G401 (cell line): ENCODE measurements at regions not wholly inside any gene's neighbourhood (a gene's known extent, or its start where the extent isn't known, plus 50 kb on each side); places are given as distances from the start of the nearest gene placed in this dataset.

Source experiments
- DNase-seq: peaks from one replicate; pipeline ENCODE4 v3.0.0-alpha.2; 2015; ENCODE audit warnings: low spot score
- in situ Hi-C: cut with HindIII; loops from 2 replicates; pipeline ENCODE4 v1.10.0; 2016; ENCODE audit warnings: low sequenced_read_pairs, mixed read lengths

DNA sequence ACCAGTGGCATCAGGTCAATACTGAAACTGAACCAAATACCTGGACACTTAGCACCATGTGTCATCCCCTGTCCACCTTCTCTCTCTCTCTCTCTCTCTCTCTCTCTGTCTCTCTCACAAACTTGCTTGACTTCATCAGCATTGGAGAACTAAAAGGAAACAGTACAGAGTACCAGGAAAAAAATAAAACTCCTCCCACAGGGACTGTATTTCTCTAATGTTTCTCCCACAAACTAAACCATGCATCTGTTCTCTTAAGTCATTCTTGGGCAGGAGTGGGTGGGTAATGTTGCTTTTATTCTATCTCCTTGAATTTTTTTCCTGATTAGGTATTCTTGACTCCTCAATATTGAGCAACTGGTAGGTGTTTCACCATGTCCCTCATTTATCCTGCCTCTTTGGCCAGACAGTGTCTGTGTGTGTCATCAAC is 112.9 kb upstream of the CACNA1A start:
- in situ Hi-C loops = no loop called here

GRCh38 chr19:13615890-13616289 is 109.6 kb upstream of the CACNA1A start:
- in situ Hi-C loops = no loop called here
- DNase-seq = no peak

More for the DNA sequence above, 112.9 kb upstream of the CACNA1A start:
- no peak for DNase-seq

GRCh38 chr19:13613447-13613846 is 107.2 kb upstream of the CACNA1A start:
- DNase-seq = no peak
- in situ Hi-C loops = no loop called here

DNA sequence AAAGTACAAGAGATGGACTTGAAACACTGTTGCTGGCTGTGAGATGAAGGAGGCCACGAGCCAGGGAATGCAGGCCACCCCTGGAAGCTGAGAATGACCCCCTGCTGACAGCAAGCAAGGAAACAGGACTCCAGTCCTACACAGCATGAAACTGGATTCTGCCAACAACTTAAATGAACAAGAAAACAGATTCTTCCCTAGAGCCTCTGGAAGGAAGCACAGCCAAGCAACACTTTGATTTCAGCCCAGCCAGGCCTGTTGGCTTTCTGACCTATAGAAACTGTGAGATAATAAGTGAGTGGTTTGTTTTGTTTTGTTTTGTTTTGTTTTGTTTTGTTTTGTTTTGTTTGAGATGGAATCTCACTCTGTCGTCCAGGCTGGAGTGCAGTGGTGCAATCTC is 105.3 kb upstream of the CACNA1A start:
- in situ Hi-C loops = no loop called here
- no peak for DNase-seq

DNA sequence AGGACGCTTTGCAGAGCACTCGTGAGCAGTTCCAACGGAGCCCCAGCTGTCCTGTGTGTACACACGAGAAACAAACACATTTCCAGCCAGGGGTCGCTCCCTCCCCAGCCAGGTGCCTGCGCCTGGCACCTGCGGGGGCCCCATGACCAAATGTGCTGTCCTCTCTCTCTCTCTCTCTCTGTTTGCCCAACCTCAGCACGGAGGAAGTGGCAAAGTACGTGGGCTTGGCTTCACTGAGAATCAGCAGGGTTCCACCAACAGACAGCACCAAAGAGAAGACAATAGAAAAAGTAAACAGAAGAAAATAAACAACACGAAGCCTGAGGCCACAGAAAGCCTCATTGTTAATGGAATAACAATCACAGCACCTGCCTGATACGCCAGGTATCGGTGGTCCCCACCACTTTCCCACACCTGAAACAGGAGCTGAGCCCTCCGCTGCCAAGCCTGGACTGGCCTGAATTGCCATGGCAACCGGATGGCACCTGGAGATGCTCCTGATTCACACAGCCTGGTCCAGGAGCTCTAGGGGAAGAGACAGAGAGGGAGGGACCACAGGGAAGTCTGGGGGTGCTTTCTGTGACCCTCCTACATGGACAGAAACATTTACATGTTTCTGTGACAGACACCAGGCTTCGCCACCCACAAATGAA is 103.9 kb upstream of the CACNA1A start:
- DNase-seq = peak; percentile 73
- in situ Hi-C loops = no loop called here

GRCh38 chr19:13606156-13606555 is 99.9 kb upstream of the CACNA1A start:
- in situ Hi-C loops = no loop called here
- DNase-seq = no peak

DNA sequence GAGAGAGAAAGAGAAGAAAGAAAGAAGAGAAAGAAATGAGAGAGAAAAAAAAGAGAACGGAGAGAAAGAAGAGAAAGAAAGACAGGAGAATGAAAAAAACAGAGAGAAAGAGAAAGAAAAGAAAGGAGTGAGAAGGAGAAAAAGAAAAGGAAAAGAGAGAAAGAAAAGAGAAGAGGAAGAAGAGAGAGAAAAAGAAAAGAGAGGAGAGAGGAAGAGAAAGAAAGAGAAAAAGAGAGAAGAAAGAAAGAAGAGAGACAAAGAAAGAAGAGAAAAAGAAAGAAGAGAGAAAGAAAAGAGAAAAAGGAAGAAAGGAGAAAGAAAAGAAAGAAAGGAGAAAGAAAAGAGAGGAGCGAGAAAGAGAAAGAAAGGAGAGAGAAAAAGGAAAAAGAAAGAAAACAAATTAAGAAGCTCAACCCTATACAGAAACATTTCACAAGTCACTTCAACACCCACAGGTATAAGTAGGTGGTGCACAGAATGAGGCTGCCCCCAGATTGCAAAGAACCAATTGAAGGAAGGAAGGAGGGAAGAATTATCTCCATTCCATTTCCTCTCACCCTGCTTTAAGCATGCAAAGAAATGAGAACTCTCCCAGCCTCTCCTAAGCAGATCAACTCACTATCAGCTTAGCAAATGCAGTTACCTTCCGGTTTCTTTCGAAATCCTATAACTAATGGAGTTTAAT is 98.8 kb upstream of the CACNA1A start:
- in situ Hi-C loops = no loop called here
- no peak for DNase-seq

DNA sequence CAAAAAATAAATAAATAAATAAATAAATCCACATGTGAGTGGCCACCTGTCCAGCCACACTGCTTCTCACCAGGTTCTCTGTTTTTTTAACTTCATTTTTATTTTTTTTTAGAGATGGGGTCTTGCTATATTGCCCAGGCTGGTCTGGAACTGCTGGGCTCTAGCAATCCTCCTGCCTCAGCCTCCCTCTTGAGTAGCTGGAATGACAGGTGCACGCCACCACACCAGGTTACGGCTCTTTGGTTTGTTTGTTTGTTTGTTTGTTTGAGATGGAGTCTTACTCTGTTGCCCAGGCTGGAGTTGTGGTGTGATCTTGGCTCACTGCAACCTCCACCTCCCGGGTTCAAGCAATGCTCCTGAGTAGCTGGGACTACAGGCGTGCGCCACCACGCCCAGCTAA is 94.5 kb upstream of the CACNA1A start:
- in situ Hi-C loops = no loop called here
- DNase-seq = no peak

DNA sequence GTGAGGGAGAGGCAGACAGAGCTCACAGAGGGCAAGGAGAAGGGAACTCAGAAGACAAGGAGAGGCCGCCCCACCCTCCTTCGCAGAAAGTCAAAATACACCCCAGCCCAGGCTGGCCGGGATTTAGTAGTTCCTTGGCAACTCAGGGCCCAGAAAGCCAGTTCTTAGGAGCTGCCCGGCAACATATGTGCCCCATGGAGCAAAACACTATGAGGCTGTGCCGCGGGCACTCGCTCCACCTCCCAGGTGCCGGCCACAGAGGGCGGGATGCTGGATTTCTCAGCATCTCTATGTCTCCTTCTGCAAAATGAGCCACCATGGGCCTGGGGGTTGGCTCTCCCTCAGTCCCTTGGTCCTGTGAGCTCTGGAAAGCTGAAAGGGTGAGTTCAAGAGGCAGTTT is 93.8 kb upstream of the CACNA1A start:
- in situ Hi-C loops = no loop called here
- DNase-seq = no peak

GRCh38 chr19:13599681-13600080 is 93.4 kb upstream of the CACNA1A start:
- in situ Hi-C loops = no loop called here
- no peak for DNase-seq

- in situ Hi-C loops = no loop called here
- DNase-seq = no peak
Measured at GRCh38 chr19:13598098-13598497, 91.8 kb upstream of the CACNA1A start.

DNA sequence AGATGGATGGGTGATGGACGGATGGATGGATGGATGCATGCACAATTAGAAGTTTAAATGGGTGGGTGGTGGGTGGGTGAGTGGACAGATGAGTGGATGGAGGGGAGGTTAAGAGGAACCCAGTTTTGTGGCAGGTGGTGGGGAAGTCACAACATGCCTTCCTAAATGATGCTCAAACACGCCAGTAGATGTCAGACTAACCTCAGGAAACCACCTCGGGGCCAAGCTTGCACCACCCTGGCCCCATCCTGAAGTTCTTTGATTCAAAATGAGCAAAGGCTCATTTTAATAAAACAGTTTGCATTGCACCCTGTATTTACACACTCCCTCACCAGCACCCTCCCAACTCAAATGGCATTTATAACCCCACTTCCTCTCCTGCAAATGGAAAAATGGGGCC is 91.4 kb upstream of the CACNA1A start:
- in situ Hi-C loops = no loop called here
- peak; percentile 78 for DNase-seq

DNA sequence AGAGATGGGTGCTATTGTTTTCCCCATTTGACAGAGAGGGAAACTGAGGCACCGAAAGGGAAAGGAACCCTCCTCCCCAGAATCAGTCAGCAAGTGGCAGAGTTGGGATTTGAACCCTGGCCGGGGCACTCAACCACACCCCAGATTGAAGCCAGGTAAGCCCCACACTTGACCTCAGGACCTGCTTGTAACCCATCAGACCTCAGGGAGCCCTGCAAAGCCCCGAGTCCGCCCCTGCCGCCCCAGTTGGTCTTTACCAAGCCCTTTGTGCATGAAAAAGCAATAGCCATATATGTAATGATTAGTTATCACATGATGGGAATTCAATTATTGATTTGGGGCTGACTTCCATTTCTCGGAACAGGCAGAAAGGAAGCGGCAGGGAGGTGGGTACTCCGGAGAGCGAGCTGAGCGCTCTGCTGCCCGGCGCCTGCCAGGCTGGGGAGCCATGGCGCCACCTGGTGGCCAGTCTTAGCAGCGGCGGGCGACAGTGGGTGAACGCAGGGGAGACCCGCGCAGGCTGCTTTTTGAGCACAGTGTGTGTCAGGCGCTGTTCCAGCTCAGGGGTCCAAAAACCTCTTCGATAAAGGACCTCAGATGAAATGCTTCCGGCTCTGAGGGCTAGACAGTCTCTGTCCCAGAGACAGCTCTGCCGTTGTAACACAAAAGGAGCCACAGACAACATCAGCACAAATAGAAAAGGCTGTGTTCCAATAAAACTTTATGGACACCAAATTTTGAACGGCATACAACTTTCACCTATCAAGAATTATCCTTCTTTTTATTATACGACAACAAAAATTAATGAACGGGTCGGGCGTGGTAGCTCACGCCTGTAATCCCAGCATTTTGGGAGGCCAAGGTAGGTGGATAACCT is 82.9 kb upstream of the CACNA1A start:
- in situ Hi-C loops = no loop called here
- peak; percentile 74 for DNase-seq

DNA sequence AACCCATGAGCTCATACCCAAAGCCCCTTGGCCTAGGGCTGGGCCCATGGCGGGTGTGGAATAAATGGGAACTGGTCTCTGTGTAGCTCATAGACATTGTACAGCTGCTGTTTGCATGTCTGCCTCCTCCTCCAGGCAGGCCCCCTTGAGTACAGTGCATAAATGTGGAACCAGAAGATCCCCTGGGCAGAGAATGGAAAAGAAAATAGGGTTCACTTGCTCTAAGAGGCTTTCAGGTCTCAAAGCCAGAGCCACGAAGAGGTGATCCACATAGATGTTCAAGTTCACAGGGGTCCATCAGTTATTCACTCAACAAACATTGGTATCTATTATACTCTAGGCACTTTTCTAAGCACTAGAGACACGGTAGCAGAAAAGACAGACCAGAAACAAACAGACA is 79.2 kb upstream of the CACNA1A start:
- in situ Hi-C loops = no loop called here
- DNase-seq = no peak

DNA sequence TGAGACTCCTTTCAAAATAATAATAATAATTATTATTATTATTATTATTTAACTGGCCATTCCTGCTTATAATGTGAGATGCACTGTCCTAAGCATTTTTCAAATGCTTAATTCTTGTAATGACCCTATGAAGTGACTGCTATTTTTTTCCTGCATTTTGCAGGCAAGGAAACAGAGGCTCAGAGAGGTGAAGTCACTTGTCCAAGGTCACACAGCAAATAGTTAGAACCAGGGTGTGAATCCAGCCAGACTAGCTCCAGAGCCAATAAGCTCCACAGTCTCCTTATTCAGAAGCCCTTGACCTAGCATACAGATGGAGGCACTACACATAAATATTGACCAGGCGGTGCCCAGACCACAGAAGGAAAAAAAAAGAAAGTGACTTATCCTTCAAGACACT is 77.5 kb upstream of the CACNA1A start:
- in situ Hi-C loops = no loop called here
- DNase-seq = no peak

DNA sequence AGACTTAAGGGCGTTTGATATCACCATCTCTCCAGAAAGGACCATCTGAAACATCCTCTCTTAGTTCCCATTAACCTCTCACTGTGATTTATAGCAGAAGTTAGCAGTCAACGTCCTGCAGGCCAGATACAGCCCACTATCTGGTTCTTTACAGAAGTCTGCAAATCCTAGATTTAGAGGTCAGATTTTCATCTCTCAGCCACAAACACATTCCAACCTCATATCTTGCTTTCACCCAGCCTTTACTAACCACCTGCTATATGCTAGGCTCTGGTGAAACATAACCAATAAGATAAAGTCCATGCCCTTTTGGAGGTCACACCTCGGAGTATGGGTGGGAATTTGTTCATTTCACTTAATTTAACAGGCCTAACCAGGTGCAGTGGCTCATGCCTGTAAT is 76.8 kb upstream of the CACNA1A start:
- in situ Hi-C loops = no loop called here
- DNase-seq = no peak

- in situ Hi-C loops = no loop called here
- no peak for DNase-seq
Measured at GRCh38 chr19:13581576-13581975, 75.3 kb upstream of the CACNA1A start.

DNA sequence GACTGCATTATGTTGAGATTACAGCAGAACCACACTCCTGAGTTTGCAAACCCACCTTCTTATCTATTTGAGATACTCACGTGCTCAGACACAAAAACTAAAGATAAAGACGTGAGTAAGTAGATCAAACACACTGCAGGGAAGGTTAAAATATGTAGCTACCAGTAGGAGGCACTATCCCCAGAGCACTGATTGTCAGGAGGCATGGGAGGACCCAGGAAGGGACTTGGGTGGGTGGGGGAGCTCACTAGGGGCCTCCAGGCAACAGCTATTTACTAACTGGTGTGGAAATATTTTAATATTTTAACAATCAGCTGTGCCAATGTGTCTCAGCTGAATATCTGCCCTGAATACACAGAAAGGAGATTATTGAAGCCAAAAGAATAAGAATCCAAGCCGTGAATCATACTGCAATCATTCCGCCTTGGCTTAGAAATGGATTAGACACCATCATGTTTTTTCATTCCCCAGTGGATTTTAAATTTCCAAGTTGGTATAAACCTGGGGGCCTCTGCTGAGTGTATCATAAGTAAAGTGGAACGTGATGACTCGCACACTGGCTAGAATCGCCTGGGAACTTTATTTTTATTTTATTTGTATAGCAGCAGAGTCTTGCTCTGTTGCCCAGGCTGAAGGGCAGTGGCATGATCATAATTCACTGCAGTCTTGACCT is 73.2 kb upstream of the CACNA1A start:
- in situ Hi-C loops = no loop called here
- no peak for DNase-seq

- in situ Hi-C loops = no loop called here
- DNase-seq = no peak
Measured at GRCh38 chr19:13576726-13577125, 70.4 kb upstream of the CACNA1A start.

- DNase-seq = peak; percentile 70
- in situ Hi-C loops = no loop called here
Measured at GRCh38 chr19:13574933-13575332, 68.7 kb upstream of the CACNA1A start.
